Omental fat pad (tissue), 3 donors: ENCODE measurements at regions not wholly inside any gene's neighbourhood (a gene's known extent, or its start where the extent isn't known, plus 50 kb on each side); places are given as distances from the start of the nearest gene placed in this dataset.

ENCODE experiments used
- ATAC-seq: fragments of 150-250 bp; one replicate; pipeline ENCODE4 v1.9.1; 2016; ENCODE audit warnings: mild to moderate bottlenecking, moderate library complexity; ENCODE audit not compliant: low FRiP score
- DNase-seq: peaks from one replicate; pipeline ENCODE4 v3.0.0-alpha.2; 2019; ENCODE audit warnings: low spot score
- CTCF ChIP-seq, 3 donors: fragments of 450-650 bp; IDR thresholded peaks; one replicate each; pipeline ENCODE4 v1.5.1; 2016 to 2017; ENCODE audit warnings: antibody characterized with exemption in 3 of 3, mild to moderate bottlenecking in 3 of 3, moderate library complexity in 2 of 3

DNA sequence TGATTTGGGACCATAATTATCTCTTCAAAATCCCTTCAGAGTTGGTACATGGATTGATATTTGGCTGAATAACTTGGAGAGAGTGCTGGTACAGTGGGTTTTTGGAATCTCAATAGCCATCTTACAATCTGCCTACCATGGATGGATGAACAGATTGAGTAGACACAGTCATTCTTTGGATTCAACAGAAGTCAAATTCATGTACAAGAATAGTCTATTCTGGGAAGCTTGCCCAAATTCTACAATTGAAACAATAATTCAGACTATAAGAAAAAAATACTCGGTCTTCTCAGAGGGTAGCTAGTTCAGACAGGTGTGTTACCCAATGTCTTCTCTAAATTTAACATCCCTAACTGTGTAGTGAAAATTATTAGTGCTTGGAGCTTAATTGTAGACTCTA, 574.0 kb downstream of the LRRIQ3 start:
- no peak for TF ChIP-seq CTCF (IDR thresholded peaks at IDR 0.05)
- ATAC-seq (no peak), DNase-seq (no peak)

DNA sequence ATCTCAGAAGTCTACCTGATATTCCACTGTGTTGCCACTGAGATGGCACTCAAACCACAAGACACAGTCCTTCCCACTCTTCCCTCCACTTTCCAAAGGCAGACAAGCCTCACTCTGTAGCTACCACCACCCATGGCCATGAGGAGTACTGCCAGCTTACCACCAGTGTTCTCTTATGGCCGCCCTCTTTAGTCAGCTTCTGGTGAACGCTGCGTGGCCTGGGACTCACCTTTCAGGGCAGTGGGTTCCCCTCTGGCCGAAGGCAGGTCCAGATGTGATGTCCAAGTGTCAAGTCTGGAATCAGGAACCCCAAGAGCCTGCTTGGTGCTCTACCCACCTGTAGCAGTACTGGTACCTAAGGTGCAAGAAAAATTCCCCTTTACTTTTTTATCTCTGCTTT, 580.8 kb downstream of the LRRIQ3 start:
- no peak for TF ChIP-seq CTCF (IDR thresholded peaks at IDR 0.05)
- ATAC-seq (no peak), DNase-seq (no peak)

- DNase-seq: no peak
- TF ChIP-seq CTCF (IDR thresholded peaks at IDR 0.05): no peak
Measured at GRCh38 chr1:73611681-73612080, 586.3 kb downstream of the LRRIQ3 start.

GRCh38 chr1:73604739-73605138, 593.2 kb downstream of the LRRIQ3 start:
- TF ChIP-seq CTCF (IDR thresholded peaks at IDR 0.05): no peak
- ATAC-seq (no peak), DNase-seq (no peak)

More at GRCh38 chr1:73611681-73612080, 586.3 kb downstream of the LRRIQ3 start:
- ATAC-seq: no peak

GRCh38 chr1:73604211-73604610, 593.8 kb downstream of the LRRIQ3 start:
- ATAC-seq (no peak), DNase-seq (no peak)
- TF ChIP-seq CTCF (IDR thresholded peaks at IDR 0.05): no peak

DNA sequence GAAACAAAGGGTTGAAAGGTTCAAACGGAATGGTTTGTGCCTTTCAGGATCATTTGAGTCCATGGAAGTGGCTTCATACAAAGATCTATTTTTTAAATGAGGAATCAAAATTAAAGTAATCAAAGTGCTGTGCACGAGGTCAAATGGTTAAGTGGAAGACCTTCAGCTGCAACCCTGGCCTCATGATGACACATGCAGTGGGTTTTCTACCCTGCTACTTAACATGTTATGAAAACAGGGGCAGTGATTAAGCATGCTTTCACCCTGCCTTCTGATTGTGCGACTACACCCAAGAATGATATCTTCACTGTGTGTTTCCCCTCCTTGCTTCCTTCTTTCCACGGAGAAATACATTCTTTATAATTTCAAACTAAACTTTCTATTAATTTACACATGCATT, 604.2 kb downstream of the LRRIQ3 start:
- DNase-seq: no peak
- ATAC-seq: no peak
- TF ChIP-seq CTCF (IDR thresholded peaks at IDR 0.05): no peak

- DNase-seq: no peak
- TF ChIP-seq CTCF (IDR thresholded peaks at IDR 0.05): no peak
- ATAC-seq: no peak
Measured at GRCh38 chr1:73593364-73593763, 604.6 kb downstream of the LRRIQ3 start.
